Lung (tissue), 11 donors: ENCODE measurements at regions not wholly inside any gene's neighbourhood (a gene's known extent, or its start where the extent isn't known, plus 50 kb on each side); places are given as distances from the start of the nearest gene placed in this dataset.

Experiments
- ATAC-seq: fragments of 200-7000 bp; cut with Tn5 transposase; one replicate; pipeline ENCODE4 v1.9.1; 2020; ENCODE audit warnings: moderate number of reproducible peaks; ENCODE audit not compliant: insufficient read depth, low FRiP score
- DNase-seq, 3 donors: peaks; one replicate each; pipeline ENCODE4 v3.0.0-alpha.2; 2013 to 2017
- H3K27ac ChIP-seq, 2 donors: one replicate each; pipeline ENCODE4 v1.5.1; 2013; ENCODE audit warnings: mild to moderate bottlenecking in 2 of 2, moderate library complexity in 2 of 2, control low read depth in 1 of 2, inconsistent platforms in 1 of 2, low read depth in 1 of 2, low read length in 1 of 2
- H3K27me3 ChIP-seq, 3 donors: one replicate each; pipeline ENCODE4 v1.5.1; 2013; ENCODE audit warnings: low read length in 2 of 3; ENCODE audit not compliant: control insufficient read depth in 3 of 3, insufficient read depth in 3 of 3
- H3K36me3 ChIP-seq, 4 donors: one replicate each; pipeline ENCODE4 v1.5.1; 2013; ENCODE audit warnings: low read length in 4 of 4, mild to moderate bottlenecking in 1 of 4, moderate library complexity in 1 of 4; ENCODE audit not compliant: control insufficient read depth in 4 of 4, insufficient read depth in 4 of 4
- H3K4me1 ChIP-seq, 5 donors: one replicate each; pipeline ENCODE4 v1.5.1; 2013; ENCODE audit warnings: low read length in 5 of 5, mild to moderate bottlenecking in 2 of 5, moderate library complexity in 1 of 5; ENCODE audit not compliant: control insufficient read depth in 5 of 5, insufficient read depth in 5 of 5
- H3K4me3 ChIP-seq: one replicate; pipeline ENCODE4 v1.5.1; 2013; ENCODE audit warnings: mild to moderate bottlenecking, control low read depth, moderate library complexity
- H3K9ac ChIP-seq, 2 donors: one replicate each; pipeline ENCODE4 v1.5.1; 2013; ENCODE audit warnings: low read length in 2 of 2, control low read depth in 1 of 2; ENCODE audit not compliant: insufficient read depth in 1 of 2
- H3K9me3 ChIP-seq, 4 donors: one replicate each; pipeline ENCODE4 v1.5.1; 2013; ENCODE audit warnings: low read length in 3 of 4, mild to moderate bottlenecking in 1 of 4, moderate library complexity in 1 of 4; ENCODE audit not compliant: control insufficient read depth in 4 of 4, insufficient read depth in 3 of 4
- WGBS, 2 donors: extraction: QIAGEN DNeasy Blood & Tissue Kit; methylation state at CpG; one replicate each; pipeline ENCODE4 v1.1.7; 2013; 5-methylcytosine and 5-hydroxymethylcytosine counted together
- TF ChIP-seq, protein P1 (sequence below): IDR thresholded peaks from 2 replicates; pipeline ENCODE4 v1.5.1; 2012; ENCODE audit warnings: mild to moderate bottlenecking; ENCODE audit errors: control extremely low read depth, extremely low read depth
- donor health status: control.
- donor health status: control.
- donor health status: Bipolar disorder and iron deficiency.
- donor health status: healthy.
- donor health status: DM: yes; HTN: yes; CAD: no.

DNA sequence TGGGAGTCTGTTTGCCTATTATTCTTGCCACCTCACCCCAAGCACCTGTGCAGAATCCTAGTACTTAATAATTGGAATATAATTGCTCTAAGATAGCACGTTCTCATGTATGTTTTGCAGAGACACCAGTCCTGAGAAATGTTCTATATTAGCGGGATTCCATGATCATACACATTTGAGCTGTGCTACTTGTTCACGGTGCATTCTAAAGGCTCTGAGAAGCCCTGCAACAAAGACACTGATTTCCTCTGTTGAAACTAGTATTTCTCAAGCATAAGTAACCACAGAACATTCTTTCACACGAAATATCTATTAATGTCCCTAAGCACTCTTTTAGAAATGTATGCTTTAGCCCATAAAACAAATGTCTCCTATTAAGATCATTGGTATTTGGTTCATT is 109.4 kb downstream of the BARHL2 start:
- no peaks in the 10 kb centered on the region for H3K27me3 ChIP-seq
- no peaks in the 10 kb centered on the region for H3K4me1 ChIP-seq
- no peak overlapping the region for H3K27ac ChIP-seq
- H3K36me3 ChIP-seq = no peaks in the 10 kb centered on the region
- ATAC-seq = no peak
- H3K9ac ChIP-seq = no peak overlapping the region
- no peaks in the 10 kb centered on the region for H3K9me3 ChIP-seq
- TF ChIP-seq, protein P1, sequence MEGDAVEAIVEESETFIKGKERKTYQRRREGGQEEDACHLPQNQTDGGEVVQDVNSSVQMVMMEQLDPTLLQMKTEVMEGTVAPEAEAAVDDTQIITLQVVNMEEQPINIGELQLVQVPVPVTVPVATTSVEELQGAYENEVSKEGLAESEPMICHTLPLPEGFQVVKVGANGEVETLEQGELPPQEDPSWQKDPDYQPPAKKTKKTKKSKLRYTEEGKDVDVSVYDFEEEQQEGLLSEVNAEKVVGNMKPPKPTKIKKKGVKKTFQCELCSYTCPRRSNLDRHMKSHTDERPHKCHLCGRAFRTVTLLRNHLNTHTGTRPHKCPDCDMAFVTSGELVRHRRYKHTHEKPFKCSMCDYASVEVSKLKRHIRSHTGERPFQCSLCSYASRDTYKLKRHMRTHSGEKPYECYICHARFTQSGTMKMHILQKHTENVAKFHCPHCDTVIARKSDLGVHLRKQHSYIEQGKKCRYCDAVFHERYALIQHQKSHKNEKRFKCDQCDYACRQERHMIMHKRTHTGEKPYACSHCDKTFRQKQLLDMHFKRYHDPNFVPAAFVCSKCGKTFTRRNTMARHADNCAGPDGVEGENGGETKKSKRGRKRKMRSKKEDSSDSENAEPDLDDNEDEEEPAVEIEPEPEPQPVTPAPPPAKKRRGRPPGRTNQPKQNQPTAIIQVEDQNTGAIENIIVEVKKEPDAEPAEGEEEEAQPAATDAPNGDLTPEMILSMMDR = no peak
- DNase-seq = no peak
- WGBS, 2 donors = 69 to 76% methylated on average over 4 of the region's 4 CpGs
- no peak overlapping the region for H3K4me3 ChIP-seq

GRCh38 chr1:90605070-90605469 is 112.0 kb downstream of the BARHL2 start:
- no peak overlapping the region for H3K27ac ChIP-seq
- H3K36me3 ChIP-seq = no peaks in the 10 kb centered on the region
- H3K9ac ChIP-seq = no peak overlapping the region
- 71 to 83% methylated on average over 1 of the region's 1 CpG for WGBS, 2 donors
- no peak overlapping the region for H3K4me3 ChIP-seq
- no peaks in the 10 kb centered on the region for H3K4me1 ChIP-seq
- no peaks in the 10 kb centered on the region for H3K9me3 ChIP-seq
- DNase-seq (no peak), ATAC-seq (no peak)
- no peaks in the 10 kb centered on the region for H3K27me3 ChIP-seq
- TF ChIP-seq, protein P1 = no peak

DNA sequence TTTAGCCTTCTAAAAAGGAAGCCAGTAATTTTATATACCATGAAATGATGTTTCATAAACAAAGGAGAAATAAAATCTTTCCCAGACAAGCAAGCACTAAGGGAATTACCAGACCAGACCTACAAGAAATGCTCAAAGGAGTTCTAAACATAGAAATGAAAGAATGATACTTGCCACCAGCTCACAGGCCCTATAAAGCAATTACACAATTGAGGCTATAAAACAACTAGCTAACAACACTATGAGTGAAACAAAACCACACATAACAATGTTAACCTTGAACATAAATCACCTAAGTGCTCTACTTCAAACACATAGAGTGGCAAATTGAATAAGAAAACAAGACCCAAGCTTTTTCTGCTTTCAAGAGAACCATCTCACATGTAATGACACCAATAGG is 123.8 kb downstream of the BARHL2 start:
- Histone ChIP-seq H3K27ac (no peak overlapping the region), H3K9me3 (peaks cover 0 to 19% (median 5%) of the 10 kb centered on the region in 4 donors), H3K9ac (no peak overlapping the region), H3K4me3 (no peak overlapping the region), H3K27me3 (no peaks in the 10 kb centered on the region), H3K36me3 (no peaks in the 10 kb centered on the region), H3K4me1 (no peaks in the 10 kb centered on the region)
- ATAC-seq (no peak), DNase-seq (no peak)
- TF ChIP-seq, protein P1 = no peak

DNA sequence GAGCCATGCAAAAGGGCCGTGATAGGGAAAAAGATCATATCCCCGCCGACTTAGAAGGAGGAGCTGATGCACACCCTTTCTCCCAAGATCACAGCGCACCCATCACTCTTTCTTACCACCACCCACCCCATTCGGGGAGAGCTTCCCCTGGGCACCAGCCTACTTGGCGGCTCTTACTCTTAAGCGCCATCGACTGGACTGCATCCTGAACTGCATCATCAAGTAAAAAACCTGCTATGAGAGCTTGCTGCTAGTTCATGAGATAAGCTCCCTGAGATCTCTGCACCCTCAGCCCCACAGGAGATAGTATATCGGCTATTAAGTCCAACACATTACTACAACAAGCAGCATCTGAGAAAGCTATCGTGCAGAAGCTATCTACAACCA is 125.1 kb downstream of the BARHL2 start:
- ATAC-seq = no peak
- Histone ChIP-seq H3K27ac (no peak overlapping the region), H3K4me1 (no peaks in the 10 kb centered on the region)

More for the DNA sequence above, 125.1 kb downstream of the BARHL2 start:
- Histone ChIP-seq H3K9me3 (peaks cover 0 to 15% (median 5%) of the 10 kb centered on the region in 4 donors), H3K4me3 (peak overlapping the region; percentile 1), H3K27me3 (no peaks in the 10 kb centered on the region), H3K9ac (no peak overlapping the region), H3K36me3 (no peaks in the 10 kb centered on the region)
- 62 to 69% methylated on average over 10 of the region's 10 CpGs for WGBS, 2 donors
- TF ChIP-seq, protein P1 = no peak
- no peak for DNase-seq
